ENCODE measurements at regions not wholly inside any gene's neighbourhood (a gene's known extent, or its start where the extent isn't known, plus 50 kb on each side); places are given as distances from the start of the nearest gene placed in this dataset.
"Not testable (repeated sequence)": the region's sequence is repeated elsewhere in the genome, so short reads cannot be mapped to it uniquely, and the experiment has no call there.

DNA sequence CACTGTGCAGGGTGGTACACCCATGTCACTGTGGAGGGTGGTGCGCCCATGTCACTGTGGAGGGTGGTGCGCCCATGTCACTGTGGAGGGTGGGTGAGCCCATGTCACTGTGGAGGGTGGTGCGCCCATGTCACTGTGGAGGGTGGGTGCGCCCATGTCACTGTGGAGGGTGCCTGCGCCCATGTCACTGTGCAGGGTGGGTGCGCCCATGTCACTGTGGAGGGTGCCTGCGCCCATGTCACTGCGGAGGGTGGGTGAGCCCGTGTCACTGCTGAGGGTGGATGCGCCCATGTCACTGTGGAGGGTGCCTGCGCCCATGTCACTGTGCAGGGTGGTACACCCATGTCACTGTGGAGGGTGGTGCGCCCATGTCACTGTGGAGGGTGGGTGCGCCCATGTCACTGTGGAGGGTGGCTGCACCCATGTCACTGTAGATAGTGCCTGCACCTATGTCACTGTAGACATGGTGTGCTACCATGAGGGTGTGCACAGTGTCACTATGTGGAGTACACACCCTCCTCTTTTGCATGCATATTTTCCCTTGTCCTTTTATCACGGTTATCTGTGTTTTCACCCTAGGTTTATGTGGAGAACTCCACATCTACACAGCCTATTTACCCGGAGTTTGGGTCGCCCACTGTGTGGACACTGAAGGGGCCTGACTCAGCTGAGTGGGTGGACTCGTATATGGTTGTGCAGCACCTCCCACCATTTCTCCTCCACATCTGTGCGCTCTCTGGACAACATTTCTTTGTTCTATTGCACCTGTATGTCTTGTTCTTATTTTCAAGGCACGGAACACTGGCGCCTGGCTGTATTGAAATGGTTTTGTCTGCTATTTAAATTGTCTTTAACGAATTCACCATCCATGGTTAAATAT lies 222.4 kb downstream of the ERMARD start:
- not testable (repeated sequence) for DNase-seq

DNA sequence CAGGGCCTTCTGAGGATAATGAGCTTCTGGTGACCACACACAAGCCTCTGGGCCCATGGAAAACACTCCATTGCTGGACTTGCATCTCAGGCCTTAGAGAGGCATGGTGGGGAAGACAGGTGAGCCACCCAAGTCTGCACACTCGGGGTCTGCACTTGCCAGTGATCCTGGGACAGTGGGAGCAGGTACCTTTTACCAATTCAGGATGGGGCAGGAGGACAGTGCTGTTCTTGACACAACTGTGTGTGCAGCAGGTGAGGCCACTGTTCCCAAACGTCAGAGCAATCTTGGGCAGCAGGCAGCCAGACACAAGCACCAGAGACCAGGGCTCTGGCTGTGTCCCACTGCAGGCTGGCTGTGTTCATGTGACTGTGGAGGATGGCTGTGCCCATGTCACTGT lies 221.3 kb downstream of the ERMARD start:
- DNase-seq = no peak

DNA sequence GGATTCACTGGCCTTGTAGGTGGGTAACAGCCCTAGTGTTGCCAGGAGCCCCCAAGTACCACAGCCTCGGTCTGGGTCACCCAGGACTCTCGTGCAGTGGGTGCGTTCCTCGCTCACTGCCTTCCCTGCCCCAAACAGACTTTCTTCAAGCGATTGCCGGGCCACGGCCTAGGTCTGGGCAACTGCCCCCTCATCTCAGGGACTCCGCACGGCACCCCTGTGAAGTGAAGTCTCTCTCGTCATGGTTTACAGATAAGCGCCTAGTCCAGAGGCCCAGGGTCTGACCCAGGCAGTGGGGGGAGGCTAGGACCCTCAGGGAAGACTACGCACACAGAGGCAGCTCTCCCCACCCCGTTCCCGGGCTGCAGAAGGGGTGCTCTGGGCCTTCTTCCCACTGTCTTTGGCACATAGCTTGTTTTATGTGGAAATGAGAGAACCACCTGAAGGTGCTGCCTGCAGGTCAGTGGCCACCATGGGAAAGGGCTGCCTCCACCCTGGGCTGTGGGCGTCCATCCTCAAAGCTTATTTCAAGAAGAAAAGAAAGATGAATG lies 220.8 kb downstream of the ERMARD start:
- DNase-seq = no peak

DNA sequence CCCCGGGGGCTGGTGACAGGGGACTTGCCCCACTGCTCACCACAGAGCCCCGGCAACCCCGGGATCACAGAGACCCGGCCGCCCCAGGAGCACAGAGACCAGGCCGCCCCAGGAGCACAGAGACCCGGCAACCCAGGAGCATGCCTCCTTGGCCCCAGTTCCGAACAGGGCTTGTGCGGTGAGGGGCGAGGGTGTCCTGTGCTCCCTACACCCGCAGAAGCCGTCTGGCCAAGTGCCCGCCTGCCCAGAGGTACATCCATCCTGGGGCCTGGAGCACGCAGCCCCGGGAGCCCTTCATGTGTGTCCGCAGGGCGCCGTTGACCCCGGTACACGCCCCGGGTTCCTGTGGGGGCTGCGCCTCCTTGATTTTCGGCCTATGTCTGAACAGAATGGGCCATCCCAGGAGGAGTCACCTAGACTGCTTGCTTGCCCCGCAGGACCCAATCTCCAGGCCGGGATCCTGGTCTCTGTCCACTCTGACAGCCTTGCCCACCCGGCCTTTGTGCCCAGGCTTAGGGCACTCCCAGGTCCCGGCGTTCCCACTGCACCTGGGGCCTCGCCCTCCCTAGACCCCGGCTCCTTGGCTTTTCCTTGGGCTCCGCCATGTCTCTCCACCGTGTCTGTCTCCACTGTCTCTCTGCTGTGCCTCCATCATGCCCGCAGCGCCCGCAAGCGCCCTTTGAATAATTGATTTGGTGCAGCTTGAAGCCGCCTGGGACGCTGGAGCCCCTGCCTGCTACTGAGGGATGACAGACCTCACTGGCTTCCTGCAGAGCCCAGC lies 219.8 kb downstream of the ERMARD start:
- no peak for DNase-seq

DNA sequence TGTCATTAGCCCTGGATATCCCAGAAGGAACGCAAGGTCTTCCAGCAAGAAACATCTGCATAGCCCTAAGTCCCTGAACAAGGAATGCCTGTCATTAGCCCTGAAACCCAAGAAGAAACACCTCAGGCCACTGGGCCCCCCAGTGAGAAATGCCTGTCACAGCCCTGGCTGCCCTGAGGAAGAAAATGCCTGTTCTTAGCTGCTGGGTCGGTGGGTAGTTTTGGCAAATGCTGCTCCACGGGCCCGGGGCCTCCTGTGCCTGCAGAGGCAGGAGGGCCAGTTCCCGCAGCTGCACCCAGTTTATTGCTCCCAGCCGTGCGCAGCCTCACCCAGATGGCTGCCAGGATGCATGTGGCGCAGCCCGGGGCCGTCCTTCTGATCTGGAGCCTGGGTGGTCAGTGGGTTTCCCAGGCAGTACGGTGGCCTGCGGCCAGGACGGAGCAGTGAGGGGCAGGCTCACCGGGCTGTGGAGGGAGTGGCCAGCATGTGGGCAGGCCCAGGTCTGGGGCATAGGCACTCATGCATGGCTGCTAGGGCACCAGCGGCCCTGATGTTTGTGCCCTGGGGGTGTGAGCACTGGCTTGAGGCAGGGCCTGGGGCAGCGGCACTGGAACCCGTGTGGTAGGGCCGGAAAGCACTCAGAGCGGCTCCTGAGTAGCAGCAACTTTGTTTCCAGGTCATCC lies 219.0 kb downstream of the ERMARD start:
- DNase-seq = no peak

DNA sequence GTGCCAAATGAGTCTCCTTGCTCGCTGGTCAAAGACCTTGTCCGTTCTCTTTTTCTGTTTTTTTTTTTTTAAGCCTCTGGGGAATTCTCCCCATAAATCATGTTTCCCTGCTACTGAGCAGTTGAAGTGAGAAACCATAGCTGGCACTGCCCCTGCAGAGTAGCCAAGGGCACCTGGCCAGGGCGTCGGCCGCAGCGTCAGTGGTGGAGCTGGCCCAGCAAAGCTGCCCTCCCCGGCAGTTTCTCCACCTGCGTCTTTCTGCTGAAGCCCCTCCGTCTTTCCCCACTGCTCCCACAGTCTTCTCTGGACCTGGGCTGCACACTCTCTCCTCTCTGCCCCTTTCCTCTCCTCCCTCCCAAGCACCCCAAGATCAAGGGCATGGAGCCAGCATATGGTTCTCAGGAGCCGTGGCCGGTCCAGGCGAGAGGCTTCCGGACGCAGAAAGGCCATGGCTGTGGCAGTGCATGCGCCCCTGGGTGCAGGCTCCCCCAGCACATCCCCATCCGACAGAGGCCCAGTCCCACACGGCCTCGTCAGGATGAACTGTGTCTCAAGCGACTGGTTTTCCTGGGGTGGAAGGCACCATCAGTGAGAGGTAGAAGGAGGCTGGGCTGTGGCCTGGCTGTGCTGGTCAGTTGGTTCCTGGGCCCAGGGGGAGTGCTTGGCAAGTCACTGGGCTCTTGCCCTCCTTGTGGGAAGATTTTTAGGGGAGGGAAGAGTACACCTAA lies 218.1 kb downstream of the ERMARD start:
- no peak for DNase-seq

DNA sequence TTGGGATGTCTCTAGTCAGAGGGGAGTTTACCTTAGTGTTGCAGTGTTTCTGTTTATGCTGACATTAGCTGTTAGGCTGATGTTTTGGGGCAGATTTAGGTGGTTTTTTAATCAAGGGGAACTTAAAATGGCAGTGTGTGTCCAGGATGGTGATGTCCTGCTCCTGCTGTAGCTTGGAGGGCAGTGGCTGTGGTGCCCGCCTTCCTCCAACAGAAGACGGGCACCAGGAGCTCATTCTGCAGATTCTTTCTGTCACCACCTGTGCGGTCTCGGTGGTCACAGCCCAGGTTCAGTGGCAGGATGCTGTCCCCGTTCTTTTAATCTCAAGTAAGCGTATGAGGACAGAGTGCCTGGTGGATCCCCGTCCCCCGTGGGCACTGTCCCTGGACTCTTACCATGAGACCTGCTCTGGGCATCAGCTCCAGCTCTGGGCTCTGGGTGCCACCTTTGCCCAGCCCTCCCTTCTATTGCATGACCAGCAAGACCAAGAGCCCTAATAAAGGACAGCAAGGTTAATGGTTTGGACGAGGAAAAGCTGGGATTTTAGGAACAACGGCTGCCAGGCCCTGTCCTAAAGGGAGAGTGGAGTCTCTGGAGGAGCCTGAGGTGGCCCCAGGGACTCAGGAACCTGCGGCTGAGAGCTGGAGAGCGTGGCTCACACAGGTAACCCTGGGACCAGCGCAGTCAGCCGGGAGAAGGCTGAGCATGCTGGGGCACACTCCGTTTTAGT lies 217.3 kb downstream of the ERMARD start:
- no peak for DNase-seq

DNA sequence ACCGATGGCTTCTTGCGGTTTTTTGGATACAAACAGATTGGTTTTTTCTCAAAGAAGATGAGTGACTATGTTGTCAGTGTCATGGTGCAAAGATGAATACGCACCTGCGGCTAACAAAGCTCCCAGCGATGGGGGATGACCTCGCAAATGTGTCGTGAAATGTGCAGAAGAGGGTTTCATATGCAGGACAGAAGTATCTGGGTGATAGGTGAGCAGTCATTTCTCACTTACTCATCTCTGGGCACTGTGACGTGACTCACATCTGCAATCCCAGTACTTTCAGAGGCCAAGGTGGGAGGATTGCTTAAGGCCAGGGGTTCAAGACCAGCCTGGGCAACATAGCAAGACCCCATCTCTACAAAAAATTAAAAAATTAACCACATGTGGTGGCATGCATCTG lies 216.3 kb downstream of the ERMARD start:
- no peak for DNase-seq

DNA sequence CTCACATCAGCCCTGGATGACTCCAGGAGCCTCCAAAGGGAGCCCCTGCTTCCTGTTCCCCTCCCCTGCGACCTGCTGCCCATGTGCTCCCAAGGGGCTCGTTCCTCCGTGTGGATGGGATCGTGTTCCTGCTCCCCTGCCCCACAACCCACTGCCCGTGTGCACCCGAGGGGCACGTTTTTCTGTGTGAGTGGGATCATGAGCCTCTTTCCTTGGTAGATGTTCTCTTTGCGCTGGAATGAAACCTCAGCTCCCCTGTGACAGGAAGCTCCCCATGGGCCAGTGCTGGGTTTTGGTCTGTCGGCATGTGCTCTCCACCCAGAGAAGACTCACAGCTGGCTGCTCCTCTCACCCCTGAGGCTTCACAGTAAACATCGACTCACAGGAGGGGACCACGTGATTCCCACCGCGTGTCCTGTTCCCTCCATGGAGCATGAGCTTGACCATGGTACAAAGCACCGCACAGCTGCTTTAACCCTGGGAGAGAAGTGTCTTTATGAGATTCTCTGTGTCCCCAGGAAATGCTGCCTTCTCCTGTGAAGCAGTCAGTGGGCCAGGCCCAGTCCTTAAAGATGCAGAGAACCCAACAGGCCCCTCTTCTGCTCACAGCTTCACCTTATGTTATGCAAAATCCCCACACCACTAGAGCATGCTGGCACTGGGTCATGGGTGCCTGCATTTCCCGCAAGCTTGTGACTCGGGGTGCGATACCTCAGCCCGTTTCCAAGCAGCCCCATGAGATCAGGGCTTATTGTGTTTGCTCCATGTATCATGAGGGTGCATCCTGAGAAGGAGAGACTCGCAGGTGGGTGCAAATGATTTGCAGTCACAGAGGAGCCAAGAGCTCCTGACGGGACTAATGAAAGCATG lies 215.1 kb downstream of the ERMARD start:
- no peak for DNase-seq

DNA sequence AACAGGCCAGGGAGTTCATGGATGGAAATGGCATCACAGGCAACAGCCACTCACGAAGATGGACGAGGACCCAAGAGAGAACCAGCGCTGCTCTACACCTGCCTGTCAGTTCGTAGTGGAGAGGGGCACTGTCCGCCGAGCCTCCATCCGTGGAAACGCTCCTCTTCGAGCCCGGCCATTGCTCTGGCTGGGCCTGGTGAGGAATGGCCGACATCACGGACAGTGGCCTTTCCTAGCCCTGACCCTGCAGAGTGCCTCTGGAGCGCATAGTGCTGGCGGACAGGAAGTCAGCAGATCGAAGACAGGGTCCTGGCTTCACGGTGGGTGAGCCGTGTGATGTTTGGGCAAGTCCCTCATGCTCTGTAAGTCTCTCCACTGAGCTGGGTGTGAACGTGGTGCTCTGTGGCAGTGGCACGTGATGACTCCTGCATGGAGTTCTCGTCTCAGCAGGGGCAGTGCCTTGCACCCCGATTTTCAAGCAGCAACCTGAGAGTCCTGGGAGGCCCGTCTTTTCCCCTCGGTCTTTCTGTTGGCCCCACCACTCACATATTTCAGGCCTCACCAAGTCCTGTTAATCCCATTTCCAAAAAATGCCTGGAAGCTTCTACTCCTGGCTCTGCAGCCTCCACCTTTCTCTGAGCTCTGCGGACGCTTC lies 214.4 kb downstream of the ERMARD start:
- no peak for DNase-seq

DNA sequence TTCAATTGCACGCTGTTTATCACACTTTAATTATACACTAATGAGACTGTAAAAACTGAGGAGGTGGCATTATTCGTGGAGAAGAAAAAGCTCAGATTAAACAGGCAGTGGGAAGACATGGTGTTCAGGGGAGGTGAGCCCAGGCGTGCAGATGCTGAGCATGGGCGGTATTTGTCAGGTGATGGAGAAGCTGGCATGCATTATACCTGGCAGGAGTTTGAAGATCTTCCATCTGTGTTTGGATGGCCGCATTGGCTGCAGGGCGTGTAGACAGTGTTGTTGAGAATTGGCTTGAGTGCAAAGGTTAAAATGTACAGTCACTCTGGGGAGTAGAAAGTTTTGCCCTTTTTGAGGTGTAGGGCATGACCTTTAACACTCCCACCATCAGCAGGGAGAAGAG lies 213.8 kb downstream of the ERMARD start:
- no peak for DNase-seq

DNA sequence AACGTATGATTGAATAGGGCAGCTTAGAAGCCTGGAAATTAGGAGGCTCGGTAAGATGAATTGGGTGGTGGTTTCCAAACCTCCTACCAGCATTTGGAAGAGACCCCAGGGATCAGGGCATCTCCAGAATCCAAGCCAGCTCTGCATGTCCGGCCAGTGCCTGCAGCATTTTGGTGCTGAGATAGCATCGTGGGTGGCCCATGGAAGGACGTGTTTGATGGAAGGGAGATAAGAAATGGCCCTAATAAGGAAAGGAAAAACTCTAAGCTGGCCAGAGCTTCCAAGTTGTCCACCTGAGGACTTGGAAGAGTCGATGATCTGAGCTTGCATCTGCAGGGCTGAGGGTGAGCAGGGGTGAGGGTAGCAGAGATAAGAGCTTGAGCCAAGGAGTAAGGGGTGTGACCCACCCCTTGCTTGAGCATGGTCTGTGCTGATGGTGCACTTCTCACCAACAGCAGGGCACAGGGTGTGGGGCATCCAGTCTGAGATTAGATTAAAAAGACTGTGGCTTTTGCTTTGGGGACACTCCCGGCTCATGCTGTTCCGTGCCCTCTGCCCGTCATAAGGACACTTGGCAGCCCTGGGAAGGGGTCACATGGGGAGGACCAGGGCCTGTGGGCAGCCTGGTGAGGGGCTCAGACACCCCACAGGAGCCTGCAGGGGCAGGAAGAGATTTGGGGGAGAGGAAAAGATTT lies 213.2 kb downstream of the ERMARD start:
- no peak for DNase-seq

DNA sequence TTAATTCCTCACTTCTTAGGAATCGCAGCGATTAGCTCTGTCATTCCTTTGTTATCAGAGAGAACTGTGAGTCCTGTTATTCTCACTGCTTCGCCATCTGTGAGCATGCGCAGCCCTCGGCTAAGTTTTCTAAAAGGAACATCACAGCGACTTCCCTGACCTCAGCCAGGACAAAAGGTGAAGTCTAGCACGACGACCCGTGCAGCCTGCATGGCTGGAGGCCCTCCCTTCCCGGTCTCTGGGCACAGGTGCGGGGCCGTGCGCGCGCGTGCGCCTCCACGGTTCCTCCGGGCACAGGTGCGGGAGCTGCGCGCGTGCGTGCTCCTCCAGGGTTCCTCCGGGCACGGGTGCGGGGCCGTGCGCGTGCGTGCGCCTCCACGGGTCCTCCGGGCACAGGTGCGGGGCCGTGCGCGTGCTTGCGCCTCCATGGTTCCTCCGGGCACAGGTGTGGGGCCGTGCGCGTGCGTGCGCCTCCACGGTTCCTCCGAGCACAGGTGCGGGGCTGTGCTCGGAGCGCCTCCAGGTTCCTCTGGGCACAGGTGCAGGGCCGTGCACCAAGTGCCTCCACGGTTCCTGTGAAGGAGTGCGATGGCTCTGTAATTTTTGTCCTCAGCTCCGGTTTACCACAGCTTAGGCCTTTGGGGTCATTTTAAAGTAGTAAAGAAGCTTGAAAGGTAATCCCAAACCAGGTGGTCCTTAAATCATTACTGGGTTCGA lies 212.3 kb downstream of the ERMARD start:
- no peak for DNase-seq

DNA sequence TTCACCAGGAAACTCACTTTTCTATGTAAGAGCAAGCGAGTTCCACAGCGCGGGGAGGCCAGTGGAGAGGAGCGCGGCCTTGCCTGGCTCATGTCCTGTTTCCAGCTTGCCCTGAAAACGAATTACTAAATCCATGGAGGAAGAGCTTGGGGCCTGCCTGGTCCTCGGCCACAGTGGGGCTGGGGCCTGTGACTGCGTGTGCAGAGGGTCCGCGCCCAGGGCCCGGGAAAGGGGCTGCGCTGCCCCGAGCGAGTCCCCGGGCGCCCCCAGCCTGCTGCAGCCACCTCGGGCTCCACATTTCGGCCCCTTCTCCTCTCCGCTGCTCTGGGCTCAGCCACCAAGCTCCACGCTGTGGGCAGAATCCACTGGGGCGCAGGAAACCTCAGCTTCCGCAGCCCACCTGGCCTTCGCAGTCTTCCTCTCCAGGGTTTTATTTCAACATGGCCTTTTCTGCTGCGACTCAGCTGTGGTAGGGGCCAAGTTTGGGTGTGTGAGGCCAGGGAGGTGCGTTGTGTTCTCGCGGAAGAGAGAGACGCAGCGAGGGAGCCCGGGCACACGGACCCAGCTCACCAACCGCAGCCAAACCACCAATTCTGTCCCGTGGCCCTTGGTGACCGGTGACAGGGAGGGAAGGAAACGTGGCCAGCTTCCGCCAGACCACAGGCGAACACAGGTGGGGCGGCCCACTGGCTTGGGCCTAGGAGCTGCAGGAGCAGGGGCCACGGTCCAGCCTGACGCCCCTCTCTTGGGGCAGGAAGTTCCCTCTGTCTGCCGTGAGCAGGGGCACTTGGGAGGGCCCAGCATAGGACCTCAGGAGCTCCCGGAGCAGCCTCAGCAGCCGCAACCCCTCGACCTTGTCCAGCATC lies 211.4 kb downstream of the ERMARD start:
- no peak for DNase-seq

DNA sequence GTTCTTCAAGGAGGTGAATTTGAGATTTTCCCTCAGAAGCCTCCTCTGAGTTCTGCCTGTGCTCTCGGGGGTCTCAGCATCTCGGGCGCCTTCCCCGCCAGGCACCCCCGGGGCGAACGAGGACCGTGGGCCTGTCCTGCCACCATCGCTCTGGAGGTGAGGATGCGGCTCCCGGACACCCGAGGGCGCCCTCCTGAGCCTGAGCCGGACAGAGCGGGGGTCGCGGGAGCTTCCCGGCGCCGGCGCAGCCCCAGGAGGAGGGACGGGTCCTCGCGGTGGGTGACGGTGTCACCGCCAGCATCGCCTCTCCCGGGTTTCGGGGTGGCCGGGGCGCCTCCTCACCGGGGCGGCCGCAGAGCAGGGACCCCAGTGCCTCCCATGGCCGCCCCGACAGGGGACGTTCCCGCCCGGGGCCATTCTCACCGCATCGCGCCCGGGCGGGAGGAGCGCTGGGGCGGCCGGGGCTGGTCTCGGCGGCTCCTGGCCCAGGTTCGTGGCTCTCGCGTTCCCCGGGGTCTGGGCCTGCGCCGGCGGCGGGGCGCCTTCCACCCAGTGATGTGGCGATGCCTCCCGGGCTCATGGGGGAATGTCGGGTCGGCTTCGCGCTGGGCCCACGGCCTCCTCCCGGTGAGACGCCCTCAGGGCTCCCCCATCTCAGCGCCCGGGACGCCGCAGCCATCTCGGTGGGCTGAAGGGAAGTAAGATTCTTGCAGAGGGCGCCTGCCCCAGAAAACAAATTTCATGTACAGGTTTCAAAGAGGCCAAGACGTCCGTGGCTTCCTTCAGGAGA lies 210.5 kb downstream of the ERMARD start:
- no peak for DNase-seq

DNA sequence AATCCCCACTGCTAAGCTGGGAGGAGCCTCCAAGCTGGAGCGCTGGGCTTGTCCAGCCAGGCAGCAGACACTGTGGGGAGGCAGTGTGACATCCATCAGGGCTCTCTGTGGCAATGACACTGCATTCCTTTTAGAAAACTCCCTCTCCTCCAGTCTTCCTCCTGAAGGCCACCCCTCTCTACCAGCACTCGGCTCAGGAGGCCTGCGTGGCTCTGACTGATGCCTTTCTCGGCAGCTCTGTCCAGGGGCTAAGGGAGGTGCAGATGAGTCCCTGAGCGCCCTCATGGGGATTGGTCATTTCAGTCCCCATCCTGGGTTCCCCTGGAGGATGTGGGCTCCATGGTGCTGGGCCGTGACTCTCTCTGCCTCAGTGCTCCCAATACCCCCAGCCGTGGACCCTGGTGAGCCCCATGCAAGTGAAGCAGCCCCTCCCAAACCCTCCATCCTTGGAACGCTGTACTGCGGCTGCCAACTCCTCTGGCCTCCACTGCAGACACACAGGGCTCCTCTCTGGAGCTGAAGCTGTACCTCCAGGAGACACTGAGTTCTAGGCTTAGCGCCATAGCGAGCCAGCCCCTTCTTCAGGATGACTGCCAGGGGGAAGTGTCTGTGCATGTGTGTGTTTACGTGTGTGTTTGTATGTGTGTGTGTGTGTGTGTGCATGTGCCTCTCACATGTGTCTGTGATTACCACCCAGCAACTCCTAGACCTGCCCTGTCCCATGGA lies 209.6 kb downstream of the ERMARD start:
- no peak for DNase-seq

DNA sequence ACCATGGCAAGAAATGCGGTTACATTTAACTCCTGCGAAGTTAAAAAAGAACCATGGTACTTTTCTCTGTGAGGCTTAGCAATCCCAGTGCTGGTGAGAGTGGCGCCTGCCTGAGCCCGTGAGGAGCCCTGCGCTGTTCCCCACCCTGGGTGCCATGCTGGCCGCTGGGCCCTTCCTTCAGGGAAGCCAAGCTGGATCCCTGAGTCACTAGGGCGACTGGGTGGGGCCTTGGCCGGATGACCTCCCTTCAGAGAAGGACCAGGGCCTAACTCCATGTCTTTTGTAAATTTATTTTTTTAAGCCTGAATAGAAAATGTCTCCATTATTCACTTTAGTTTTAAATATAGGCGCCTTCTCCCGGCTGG lies 209.1 kb downstream of the ERMARD start:
- DNase-seq = no peak
